ENCODE measurements at regions not wholly inside any gene's neighbourhood (a gene's known extent, or its start where the extent isn't known, plus 50 kb on each side); places are given as distances from the start of the nearest gene placed in this dataset.

DNA sequence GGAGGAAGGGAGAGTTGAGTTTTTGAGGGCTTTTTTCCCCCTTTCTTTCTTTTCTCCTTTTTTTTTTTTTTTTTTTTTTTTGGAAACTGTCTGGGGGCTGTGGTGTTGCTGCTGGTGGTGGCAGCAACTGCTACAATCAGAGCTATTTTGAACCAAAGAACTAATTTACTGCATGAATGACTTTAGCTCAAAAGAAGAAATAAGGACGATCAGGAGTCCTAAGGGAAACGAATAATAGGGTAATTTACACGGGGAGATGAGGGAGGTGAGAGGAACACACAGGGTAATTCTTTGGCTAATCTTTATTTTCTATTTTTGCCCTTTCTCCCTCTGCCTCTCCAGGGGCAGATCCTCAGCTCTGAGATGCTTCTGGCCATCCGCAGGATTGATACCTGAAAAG is 119.8 kb downstream of the TMEM132E start:
- Mint-ChIP-seq H3K4me3 (no peak overlapping the region), H3K4me1 (ENCODE audit: low read depth) (no peaks in the 10 kb centered on the region), H3K27ac (no peak overlapping the region), H3K36me3 (ENCODE audit: low read depth) (no peaks in the 10 kb centered on the region), H3K9me3 (no peaks in the 10 kb centered on the region), H3K27me3 (ENCODE audit: insufficient read depth) (peaks cover 4% of the 10 kb centered on the region)
- no peak for DNase-seq (ENCODE audit: low spot score)
- intact Hi-C loops (cut with micrococcal nuclease) = no loop called here

DNA sequence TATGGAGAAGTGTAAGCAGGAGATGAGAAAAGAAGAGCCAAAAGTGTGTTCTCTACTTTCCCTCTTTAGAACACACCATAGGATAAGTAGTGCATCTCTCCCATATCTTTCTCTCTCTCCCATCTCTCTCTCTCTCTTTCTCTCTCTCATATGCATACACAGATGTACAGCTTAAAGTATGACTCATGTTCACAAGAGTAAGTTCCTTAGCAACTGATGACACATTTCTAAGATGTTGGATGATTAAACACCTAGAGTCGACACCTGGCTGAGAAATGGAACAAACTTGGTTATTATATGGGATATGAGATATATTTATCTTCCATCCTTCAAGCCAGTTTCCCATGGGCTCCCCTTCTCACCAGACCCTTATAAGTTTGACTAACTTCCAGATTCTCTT is 113.5 kb downstream of the TMEM132E start:
- no peak for DNase-seq (ENCODE audit: low spot score)
- Mint-ChIP-seq H3K27me3 (ENCODE audit: insufficient read depth) (peaks cover 7% of the 10 kb centered on the region), H3K9me3 (no peaks in the 10 kb centered on the region), H3K4me1 (ENCODE audit: low read depth) (no peaks in the 10 kb centered on the region), H3K4me3 (no peak overlapping the region), H3K27ac (no peak overlapping the region), H3K36me3 (ENCODE audit: low read depth) (no peaks in the 10 kb centered on the region)
- intact Hi-C loops (cut with micrococcal nuclease) = no loop called here
